H9 (cell line): ENCODE measurements at regions not wholly inside any gene's neighbourhood (a gene's known extent, or its start where the extent isn't known, plus 50 kb on each side); places are given as distances from the start of the nearest gene placed in this dataset.

ENCODE experiments used
- DNase-seq: peaks from one replicate; pipeline ENCODE4 v3.0.0-alpha.2; 2017
- H2AFZ ChIP-seq: one replicate; pipeline ENCODE4 v1.6.1; 2013; ENCODE audit warnings: mild to moderate bottlenecking, low read length, control low read depth, moderate library complexity
- H2AK5ac ChIP-seq: 2 replicates; pipeline ENCODE4 v1.6.1; 2013; ENCODE audit warnings: low read length, control low read depth, mixed read lengths; ENCODE audit not compliant: insufficient read length
- H2BK120ac ChIP-seq: one replicate; pipeline ENCODE4 v1.6.1; 2013; ENCODE audit warnings: low read depth, mild to moderate bottlenecking, low read length, control low read depth, inconsistent platforms; ENCODE audit not compliant: poor library complexity, severe bottlenecking
- H2BK12ac ChIP-seq: 2 replicates; pipeline ENCODE4 v1.6.1; 2013; ENCODE audit warnings: low read length, control low read depth, mixed read lengths, low read depth; ENCODE audit not compliant: insufficient read length
- H2BK15ac ChIP-seq: 2 replicates; pipeline ENCODE4 v1.6.1; 2013; ENCODE audit warnings: low read depth, low read length, control low read depth
- H2BK20ac ChIP-seq: one replicate; pipeline ENCODE4 v1.6.1; 2013; ENCODE audit warnings: low read depth, mild to moderate bottlenecking, low read length, control low read depth, inconsistent platforms; ENCODE audit not compliant: poor library complexity, severe bottlenecking
- H2BK5ac ChIP-seq: 2 replicates; pipeline ENCODE4 v1.6.1; 2013; ENCODE audit warnings: low read length, control low read depth, mixed read lengths; ENCODE audit not compliant: insufficient read length
- H3K14ac ChIP-seq: 2 replicates; pipeline ENCODE4 v1.6.1; 2013; ENCODE audit warnings: low read length, control low read depth; ENCODE audit not compliant: insufficient read depth
- H3K18ac ChIP-seq: 2 replicates; pipeline ENCODE4 v1.6.1; 2013; ENCODE audit warnings: low read depth, mild to moderate bottlenecking, mixed read lengths, low read length, control low read depth; ENCODE audit not compliant: insufficient read length
- H3K23ac ChIP-seq: 2 replicates; pipeline ENCODE4 v1.6.1; 2013; ENCODE audit warnings: low read length, control low read depth, mixed read lengths, low read depth; ENCODE audit not compliant: insufficient read length
- H3K23me2 ChIP-seq: 2 replicates; pipeline ENCODE4 v1.6.1; 2013; ENCODE audit warnings: low read depth, mild to moderate bottlenecking, mixed read lengths, low read length, control low read depth; ENCODE audit not compliant: insufficient read length, poor library complexity, severe bottlenecking
- H3K27ac ChIP-seq: 2 replicates; pipeline ENCODE4 v1.5.1; 2013; ENCODE audit warnings: low read length, control low read depth, mixed read lengths, low read depth; ENCODE audit not compliant: insufficient read length
- H3K27me3 ChIP-seq: 2 replicates; pipeline ENCODE4 v1.6.1; 2013; ENCODE audit warnings: low read length, control low read depth, inconsistent platforms; ENCODE audit not compliant: insufficient read depth
- H3K4ac ChIP-seq: 2 replicates; pipeline ENCODE4 v1.6.1; 2013; ENCODE audit warnings: low read depth, mild to moderate bottlenecking, control low read depth, inconsistent platforms, low read length, moderate library complexity
- H3K4me1 ChIP-seq: 2 replicates; pipeline ENCODE4 v1.6.1; 2013; ENCODE audit warnings: low read length, control low read depth, inconsistent platforms; ENCODE audit not compliant: insufficient read depth
- H3K4me2 ChIP-seq: 2 replicates; pipeline ENCODE4 v1.6.1; 2013; ENCODE audit warnings: low read length, control low read depth, mixed read lengths; ENCODE audit not compliant: insufficient read length, insufficient read depth
- H3K56ac ChIP-seq: 2 replicates; pipeline ENCODE4 v1.6.1; 2013; ENCODE audit warnings: low read depth, mild to moderate bottlenecking, mixed read lengths, low read length, control low read depth; ENCODE audit not compliant: insufficient read length
- H3K79me1 ChIP-seq: 2 replicates; pipeline ENCODE4 v1.6.1; 2013; ENCODE audit warnings: low read depth, mild to moderate bottlenecking, moderate library complexity, low read length, control low read depth, inconsistent platforms; ENCODE audit not compliant: insufficient read depth, poor library complexity, severe bottlenecking
- H3K79me2 ChIP-seq: 2 replicates; pipeline ENCODE4 v1.6.1; 2013; ENCODE audit warnings: low read length, control low read depth, inconsistent platforms; ENCODE audit not compliant: insufficient read depth
- H3K9ac ChIP-seq: 2 replicates; pipeline ENCODE4 v1.6.1; 2013; ENCODE audit warnings: low read length, control low read depth, mixed read lengths; ENCODE audit not compliant: insufficient read length; ENCODE audit errors: extremely low read depth
- H3K9me3 ChIP-seq: one replicate; pipeline ENCODE4 v1.6.1; 2013; ENCODE audit warnings: low read depth, low read length, inconsistent platforms; ENCODE audit not compliant: control insufficient read depth
- H3T11ph ChIP-seq: one replicate; pipeline ENCODE4 v1.6.1; 2013; ENCODE audit warnings: mild to moderate bottlenecking, low read length, control low read depth, inconsistent platforms
- H4K20me1 ChIP-seq: one replicate; pipeline ENCODE4 v1.6.1; 2013; ENCODE audit not compliant: control insufficient read depth, insufficient read length, insufficient read depth
- H4K5ac ChIP-seq: 2 replicates; pipeline ENCODE4 v1.6.1; 2013; ENCODE audit warnings: low read depth, mild to moderate bottlenecking, mixed read lengths, low read length, control low read depth; ENCODE audit not compliant: insufficient read length
- H4K8ac ChIP-seq: replicated peaks from 2 replicates; pipeline ENCODE4 v1.6.1; 2013; ENCODE audit warnings: low read length, control low read depth, mixed read lengths, low read depth; ENCODE audit not compliant: insufficient read length
- H4K91ac ChIP-seq: 2 replicates; pipeline ENCODE4 v1.6.1; 2013; ENCODE audit warnings: low read depth, mild to moderate bottlenecking, moderate library complexity, mixed read lengths, low read length, control low read depth; ENCODE audit not compliant: insufficient read length
- H3K27ac Mint-ChIP-seq, 3 experiments: 2 replicates in 2 of 3; 3 replicates in 1 of 3; pipeline ENCODE4 v1.8.0; 2020 to 2021; ENCODE audit warnings: mixed read lengths in 3 of 3, mild to moderate bottlenecking in 1 of 3, moderate library complexity in 1 of 3
- H3K27me3 Mint-ChIP-seq: 2 replicates; pipeline ENCODE4 v1.8.0; 2021; ENCODE audit warnings: low read depth, mild to moderate bottlenecking, moderate library complexity, mixed read lengths
- H3K36me3 Mint-ChIP-seq, 3 experiments: 2 replicates in 2 of 3; 3 replicates in 1 of 3; pipeline ENCODE4 v1.8.0; 2020 to 2021; ENCODE audit warnings: low read depth in 3 of 3, mixed read lengths in 3 of 3; ENCODE audit not compliant: insufficient read depth in 1 of 3
- H3K4me1 Mint-ChIP-seq, 2 experiments: 2 replicates each; pipeline ENCODE4 v1.8.0; 2020; ENCODE audit warnings: mixed read lengths in 2 of 2
- H3K4me3 Mint-ChIP-seq, 2 experiments: 2 replicates in 1 of 2; 3 replicates in 1 of 2; pipeline ENCODE4 v1.8.0; 2020 to 2021; ENCODE audit warnings: mild to moderate bottlenecking in 2 of 2, mixed read lengths in 2 of 2, moderate library complexity in 1 of 2
- H3K9me3 Mint-ChIP-seq, 2 experiments: 2 replicates in 1 of 2; 3 replicates in 1 of 2; pipeline ENCODE4 v1.8.0; 2020; ENCODE audit warnings: mild to moderate bottlenecking in 2 of 2, mixed read lengths in 2 of 2, moderate library complexity in 1 of 2
- CTCF ChIP-seq: fragments of 200-600 bp; sonication (generic); conservative IDR thresholded peaks from 3 replicates; pipeline ENCODE4 v1.8.0; 2021; ENCODE audit warnings: antibody characterized with exemption, mild to moderate bottlenecking
- WGBS: extraction: QIAGEN DNeasy Blood & Tissue Kit; methylation state at CpG from one replicate; pipeline ENCODE4 v1.1.7; 2013; ENCODE audit warnings: missing lambda C conversion rate, low lambda C conversion rate, mixed read lengths; ENCODE audit not compliant: insufficient read length; ENCODE audit errors: extremely low coverage; 5-methylcytosine and 5-hydroxymethylcytosine counted together

DNA sequence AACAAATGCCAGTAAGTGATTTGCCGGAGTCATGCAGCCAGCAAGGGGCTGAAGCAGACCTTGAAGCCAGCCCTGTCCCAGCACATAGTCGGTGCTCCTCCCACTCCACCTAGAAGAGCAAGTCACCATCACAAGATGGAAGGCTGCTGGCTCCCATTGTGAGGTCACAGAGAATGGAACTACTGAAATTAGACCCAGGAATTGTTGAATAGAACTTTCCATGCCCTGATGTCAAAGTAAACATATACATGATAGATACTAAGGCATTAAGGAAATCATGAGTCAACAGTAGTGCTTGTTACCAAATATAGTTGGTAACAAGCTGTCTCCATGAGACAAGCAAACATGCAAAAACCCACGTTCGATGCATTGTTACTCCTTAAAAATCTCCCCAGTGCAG lies 177.1 kb upstream of the MID1 start:
- no peaks in the 10 kb centered on the region; the same call in 1 of the 2 replicates for H3K27me3 Mint-ChIP-seq
- Histone ChIP-seq H3K79me2 (no peaks in the 10 kb centered on the region; the same call in 1 of the 2 replicates), H2BK120ac (no peak overlapping the region), H3K18ac (no peak overlapping the region), H3K79me1 (no peaks in the 10 kb centered on the region), H3K56ac (no peak overlapping the region), H4K8ac (no peak overlapping the region), H3K4ac (no peak overlapping the region), H3K23ac (no peak overlapping the region), H2BK20ac (no peak overlapping the region), H2BK15ac (no peak overlapping the region), H3K9me3 (no peaks in the 10 kb centered on the region), H3K14ac (no peak overlapping the region), H2AFZ (no peak overlapping the region), H3K27ac (no peak overlapping the region), H3K23me2 (no peaks in the 10 kb centered on the region), H4K91ac (no peak overlapping the region), H4K5ac (no peak overlapping the region), H3K9ac (no peak overlapping the region), H3K27me3 (no peaks in the 10 kb centered on the region), H3T11ph (no peak overlapping the region), H3K4me2 (no peak overlapping the region), H2BK5ac (no peak overlapping the region), H2AK5ac (no peak overlapping the region), H2BK12ac (no peak overlapping the region), H4K20me1 (no peaks in the 10 kb centered on the region), H3K4me1 (no peaks in the 10 kb centered on the region)
- no peak overlapping the region for H3K4me3 Mint-ChIP-seq
- H3K36me3 Mint-ChIP-seq, result no peaks in the 10 kb centered on the region; a peak in 1 of 7 replicates
- H3K27ac Mint-ChIP-seq, result peak overlapping the region in 1 of 3 experiments; percentile 59; a peak in 1 of 7 replicates
- H3K9me3 Mint-ChIP-seq, result peaks cover 33 to 48% of the 10 kb centered on the region in 2 experiments
- DNase-seq, result no peak
- H3K4me1 Mint-ChIP-seq, result no peaks in the 10 kb centered on the region
- no CpG with 5 or more reads among the region's 4 CpGs for WGBS
- TF ChIP-seq CTCF, result no peak
